Activated CD8-positive, alpha-beta T cell treated with anti-CD3 and anti-CD28 coated beads, Interleukin-2, amount 10 ng/mL, durations not matched to agents 7 days and 5 days (primary cell): ENCODE measurements at regions not wholly inside any gene's neighbourhood (a gene's known extent, or its start where the extent isn't known, plus 50 kb on each side); places are given as distances from the start of the nearest gene placed in this dataset.

Source experiments
- ATAC-seq: fragments of 150-1000 bp; cut with Tn5 transposase; one replicate; pipeline ENCODE4 v1.10.0; 2021; ENCODE audit warnings: moderate library complexity
- CTCF ChIA-PET: fragments of 350-600 bp; sonication (Branson Sonifier 250); formaldehyde crosslinking; loops from one replicate; lab custom pipeline; 2021; ENCODE audit warnings: antibody characterized with exemption; lab: Charles Lee
- POLR2A ChIA-PET: fragments of 350-600 bp; sonication (Branson Sonifier 250); formaldehyde crosslinking; loops from one replicate; lab custom pipeline; 2021; ENCODE audit warnings: antibody characterized with exemption; lab: Charles Lee
- DNase-seq: peaks from one replicate; pipeline ENCODE4 v3.0.0-alpha.2; 2020
- H3K27ac Mint-ChIP-seq: one replicate; pipeline ENCODE4 v1.8.0; 2021; ENCODE audit warnings: mild to moderate bottlenecking, mixed read lengths
- H3K27me3 Mint-ChIP-seq: one replicate; pipeline ENCODE4 v1.8.0; 2021; ENCODE audit warnings: low read depth, mixed read lengths
- H3K36me3 Mint-ChIP-seq: one replicate; pipeline ENCODE4 v1.8.0; 2021; ENCODE audit warnings: low read depth, mixed read lengths
- H3K4me1 Mint-ChIP-seq: one replicate; pipeline ENCODE4 v1.8.0; 2021; ENCODE audit warnings: low read depth, mixed read lengths
- H3K4me3 Mint-ChIP-seq: one replicate; pipeline ENCODE4 v1.8.0; 2021; ENCODE audit warnings: mild to moderate bottlenecking, mixed read lengths
- H3K9me3 Mint-ChIP-seq: one replicate; pipeline ENCODE4 v1.8.0; 2022; ENCODE audit warnings: mixed read lengths; ENCODE audit not compliant: insufficient read depth

DNA sequence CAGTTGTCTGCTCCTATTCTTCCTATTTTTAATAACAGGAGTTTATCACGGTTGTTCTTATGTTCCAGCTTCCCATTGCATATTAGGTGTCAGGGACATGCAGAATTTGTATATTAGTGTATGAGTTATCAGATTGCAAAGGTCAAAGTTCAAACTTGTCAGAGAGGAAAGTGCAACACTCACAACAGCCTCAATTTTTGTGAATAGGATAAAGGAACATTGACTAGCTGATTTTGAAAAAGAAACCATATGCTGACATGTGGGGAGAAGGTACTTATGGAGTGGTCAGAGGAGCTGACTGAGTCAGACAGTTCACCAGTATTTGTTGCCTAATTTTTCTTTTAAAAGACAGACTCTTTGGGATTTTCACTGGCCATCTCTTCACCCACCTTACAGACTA lies 222.1 kb downstream of the C12orf50 start:
- H3K27me3 Mint-ChIP-seq: no peaks in the 10 kb centered on the region
- H3K9me3 Mint-ChIP-seq: peaks cover 4% of the 10 kb centered on the region
- no peak for ATAC-seq
- H3K36me3 Mint-ChIP-seq: no peaks in the 10 kb centered on the region
- DNase-seq: no peak
- H3K4me3 Mint-ChIP-seq: no peak overlapping the region
- H3K27ac Mint-ChIP-seq: no peak overlapping the region
- CTCF ChIA-PET: no interaction called here
- H3K4me1 Mint-ChIP-seq: no peaks in the 10 kb centered on the region
- POLR2A ChIA-PET: no interaction called here

DNA sequence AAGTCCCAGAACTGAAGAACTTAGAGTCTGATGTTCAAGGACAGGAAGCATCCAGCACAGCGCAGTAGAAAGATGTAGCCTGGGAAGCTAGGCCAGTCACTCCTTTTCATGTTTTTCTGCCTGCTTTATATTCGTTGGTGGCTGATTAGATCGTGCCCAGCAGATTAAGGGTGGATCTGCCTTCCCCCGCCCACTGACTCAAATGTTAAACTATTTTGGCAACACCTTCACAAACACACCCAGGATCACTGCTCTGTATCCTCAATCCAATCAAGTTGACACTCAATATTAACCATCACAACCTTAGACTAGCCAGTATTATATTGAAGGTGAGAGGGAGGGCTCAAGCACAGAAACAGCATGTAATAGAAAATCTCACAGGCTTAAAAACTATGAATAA lies 222.9 kb downstream of the C12orf50 start:
- Mint-ChIP-seq H3K4me1 (no peaks in the 10 kb centered on the region), H3K36me3 (no peaks in the 10 kb centered on the region)
- CTCF ChIA-PET: no interaction called here

DNA sequence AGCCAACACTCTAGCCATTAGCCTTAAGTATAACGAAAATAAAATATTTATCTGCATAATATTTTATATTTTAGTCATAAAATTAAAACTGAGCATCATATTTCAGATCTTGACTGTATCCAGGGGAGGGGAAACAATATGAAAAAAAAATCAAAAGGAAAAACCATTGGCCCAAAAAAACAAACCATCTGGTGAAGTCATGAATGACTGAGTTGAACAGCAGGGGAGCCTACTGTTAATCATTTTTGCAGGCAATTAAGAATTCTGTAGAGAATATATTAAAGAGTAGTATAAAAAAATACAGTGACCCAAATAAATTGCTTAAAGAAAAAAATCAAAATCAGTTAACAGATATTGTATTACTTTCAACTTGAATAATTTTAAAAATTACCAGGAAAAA lies 224.8 kb downstream of the C12orf50 start:
- Mint-ChIP-seq H3K9me3 (no peaks in the 10 kb centered on the region), H3K4me1 (no peaks in the 10 kb centered on the region), H3K36me3 (no peaks in the 10 kb centered on the region), H3K27me3 (no peaks in the 10 kb centered on the region), H3K4me3 (no peak overlapping the region), H3K27ac (no peak overlapping the region)
- ChIA-PET POLR2A (no interaction called here), CTCF (no interaction called here)
- DNase-seq (no peak), ATAC-seq (no peak)

More for the DNA sequence above, 222.9 kb downstream of the C12orf50 start:
- ATAC-seq (no peak), DNase-seq (no peak)
- Mint-ChIP-seq H3K4me3 (no peak overlapping the region), H3K27ac (no peak overlapping the region), H3K27me3 (no peaks in the 10 kb centered on the region), H3K9me3 (peaks cover 4% of the 10 kb centered on the region)
- POLR2A ChIA-PET: no interaction called here

DNA sequence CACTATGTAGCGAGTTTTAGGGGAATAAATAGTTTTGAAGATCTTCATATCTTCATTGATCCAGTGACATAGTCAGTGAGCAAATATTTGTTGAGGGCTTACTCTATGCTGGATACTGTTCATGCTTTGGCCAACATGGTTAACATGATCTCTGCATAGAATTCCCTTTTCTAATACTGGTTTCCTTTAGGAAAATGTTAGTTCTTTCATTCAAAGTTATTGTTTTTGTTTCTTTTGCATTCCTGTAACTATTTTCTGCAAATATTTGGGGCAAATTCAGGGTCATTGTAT lies 226.5 kb downstream of the C12orf50 start:
- DNase-seq: no peak
- CTCF ChIA-PET: no interaction called here
- POLR2A ChIA-PET: no interaction called here

DNA sequence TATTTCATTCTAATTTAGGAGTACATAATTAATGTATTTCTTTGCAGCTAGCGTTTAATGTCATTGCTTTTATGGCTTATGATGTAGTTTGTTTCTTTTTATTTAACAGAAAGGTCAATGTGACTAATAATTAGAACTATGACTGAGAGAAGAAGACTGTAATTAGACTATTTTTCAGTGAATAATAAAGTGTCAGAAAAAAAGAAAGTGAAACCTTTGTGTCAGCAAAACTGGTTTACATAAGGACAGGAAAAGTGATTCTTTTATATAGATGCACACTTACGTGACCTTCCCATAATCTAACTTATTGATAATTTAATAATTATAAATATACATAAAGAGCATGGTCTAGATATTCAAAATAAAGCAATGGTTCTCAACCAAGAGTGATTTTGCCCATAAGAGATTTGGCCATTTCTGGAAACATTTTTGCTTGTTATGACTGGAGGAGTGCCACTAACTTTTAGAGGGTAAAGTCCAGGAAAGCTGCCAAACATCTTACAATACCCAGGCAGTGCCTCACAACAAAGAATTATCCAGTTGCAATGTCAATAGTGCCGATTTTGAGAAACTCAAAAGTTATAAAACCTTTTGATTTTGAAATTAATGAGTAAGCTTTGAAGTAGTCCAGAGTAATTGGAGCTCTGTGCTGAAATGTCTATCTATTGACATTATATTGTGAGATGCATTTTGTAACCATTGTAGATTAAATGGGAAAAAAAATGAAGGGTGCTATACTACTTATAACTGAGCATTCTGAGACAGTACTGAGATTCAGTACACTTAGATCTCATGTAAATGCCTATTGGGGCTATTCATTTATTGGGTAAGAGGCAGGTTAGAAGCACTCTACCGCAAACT lies 227.1 kb downstream of the C12orf50 start:
- ATAC-seq: no peak
- ChIA-PET POLR2A (no interaction called here), CTCF (no interaction called here)
- no peaks in the 10 kb centered on the region for H3K27me3 Mint-ChIP-seq
- H3K9me3 Mint-ChIP-seq: no peaks in the 10 kb centered on the region
- H3K36me3 Mint-ChIP-seq: no peaks in the 10 kb centered on the region
- no peaks in the 10 kb centered on the region for H3K4me1 Mint-ChIP-seq
- no peak overlapping the region for H3K27ac Mint-ChIP-seq
- DNase-seq: no peak
- H3K4me3 Mint-ChIP-seq: no peak overlapping the region

More for the DNA sequence above, 226.5 kb downstream of the C12orf50 start:
- Mint-ChIP-seq H3K9me3 (no peaks in the 10 kb centered on the region), H3K36me3 (no peaks in the 10 kb centered on the region), H3K4me1 (no peaks in the 10 kb centered on the region), H3K27ac (no peak overlapping the region), H3K27me3 (no peaks in the 10 kb centered on the region), H3K4me3 (no peak overlapping the region)
- ATAC-seq: no peak

DNA sequence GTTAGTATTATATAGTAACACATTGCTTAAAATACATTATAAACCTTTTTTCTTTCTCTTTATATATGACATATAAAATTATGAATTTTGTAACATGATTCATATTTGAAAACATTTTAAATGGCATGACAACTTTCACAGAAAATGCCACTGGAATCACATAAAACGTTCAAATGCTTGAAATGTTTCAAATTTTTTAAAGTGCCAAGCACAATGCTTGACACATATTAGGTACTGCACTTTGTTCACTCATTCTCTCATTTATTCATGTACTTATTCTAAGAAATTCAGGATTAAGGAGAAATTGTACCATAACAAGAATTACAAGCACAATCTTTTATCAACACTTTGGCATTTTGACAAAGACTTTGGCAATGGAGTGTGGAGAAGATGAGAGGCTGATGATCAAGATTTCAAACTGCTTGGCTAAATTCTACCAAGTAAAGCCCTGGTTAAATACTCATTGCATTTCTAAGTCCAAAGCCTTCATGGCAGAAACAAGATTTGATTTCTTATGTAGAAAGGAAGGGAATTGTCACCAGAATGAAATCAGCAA lies 232.2 kb downstream of the C12orf50 start:
- ATAC-seq: no peak
- no peaks in the 10 kb centered on the region for H3K27me3 Mint-ChIP-seq
- POLR2A ChIA-PET: no interaction called here

DNA sequence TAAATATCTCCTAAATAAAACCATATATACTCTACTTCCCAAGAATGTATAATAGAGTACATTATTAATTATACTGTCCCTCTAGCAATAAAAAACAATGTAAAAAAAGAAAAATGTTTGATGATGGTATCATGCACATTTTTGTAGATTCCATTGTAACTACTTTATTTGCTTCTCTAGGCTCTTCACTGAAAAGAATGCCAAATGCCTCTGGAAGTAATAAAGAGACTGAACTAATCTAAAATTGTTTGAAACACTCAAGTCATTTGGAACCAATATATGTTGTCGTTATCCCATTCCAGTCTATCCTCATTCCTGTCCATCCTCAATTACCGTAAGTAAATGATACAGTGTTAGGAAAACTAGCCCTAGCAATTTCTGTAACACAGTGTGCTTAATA lies 233.6 kb downstream of the C12orf50 start:
- ChIA-PET POLR2A (no interaction called here), CTCF (no interaction called here)
- Mint-ChIP-seq H3K9me3 (no peaks in the 10 kb centered on the region), H3K36me3 (no peaks in the 10 kb centered on the region), H3K27ac (no peak overlapping the region), H3K27me3 (no peaks in the 10 kb centered on the region), H3K4me1 (no peaks in the 10 kb centered on the region), H3K4me3 (no peak overlapping the region)
- DNase-seq (no peak), ATAC-seq (no peak)

More for the DNA sequence above, 232.2 kb downstream of the C12orf50 start:
- no peak for DNase-seq
- Mint-ChIP-seq H3K27ac (no peak overlapping the region), H3K4me3 (no peak overlapping the region), H3K4me1 (no peaks in the 10 kb centered on the region), H3K9me3 (no peaks in the 10 kb centered on the region), H3K36me3 (no peaks in the 10 kb centered on the region)
- CTCF ChIA-PET: interaction anchor here (0.8 kb wide), 1 partner anchor 52 kb away, joined by 3 read pairs; no protein-coding TSS in a partner anchor

DNA sequence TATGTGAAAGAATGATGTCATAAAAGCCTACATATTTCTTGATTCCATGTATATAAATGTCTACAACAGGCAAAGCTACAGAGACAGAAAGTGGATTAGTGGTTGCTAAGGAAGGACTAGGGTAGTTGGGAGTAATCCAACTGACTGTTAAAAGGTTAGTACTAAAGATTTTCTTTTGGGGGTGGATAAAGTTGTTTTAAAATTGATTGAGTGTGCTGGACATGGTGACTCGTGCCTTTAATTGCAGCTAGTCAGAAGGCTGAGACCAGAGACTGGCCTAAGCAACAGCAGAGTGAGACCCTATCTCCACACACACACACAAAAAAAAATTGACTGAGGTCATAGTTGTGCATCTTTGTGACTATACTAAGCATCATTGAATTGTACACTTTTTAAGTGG lies 234.3 kb downstream of the C12orf50 start:
- CTCF ChIA-PET: no interaction called here
- Mint-ChIP-seq H3K27ac (no peak overlapping the region), H3K4me1 (no peaks in the 10 kb centered on the region), H3K9me3 (no peaks in the 10 kb centered on the region), H3K27me3 (no peaks in the 10 kb centered on the region), H3K4me3 (no peak overlapping the region), H3K36me3 (no peaks in the 10 kb centered on the region)
- POLR2A ChIA-PET: no interaction called here
- DNase-seq (no peak), ATAC-seq (no peak)

DNA sequence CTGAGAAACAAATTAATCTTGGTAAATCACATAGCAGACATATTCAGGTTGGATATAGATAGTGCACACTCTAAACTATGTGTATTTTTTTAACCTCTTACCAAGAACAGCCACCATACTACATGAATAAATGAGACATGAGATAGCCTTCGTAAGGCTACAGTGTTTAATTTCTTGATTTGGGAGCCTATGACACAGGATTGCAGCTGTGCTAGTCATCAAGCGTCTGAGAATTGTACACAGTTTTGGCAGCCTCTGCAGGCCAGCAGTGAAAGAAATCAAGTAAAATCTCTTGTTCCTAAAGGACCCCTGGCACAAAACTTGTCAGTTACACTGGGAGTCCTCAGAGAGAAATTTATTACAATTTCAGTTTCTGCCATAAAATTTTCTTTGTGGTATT lies 236.1 kb downstream of the C12orf50 start:
- no peak overlapping the region for H3K27ac Mint-ChIP-seq
- no peaks in the 10 kb centered on the region for H3K27me3 Mint-ChIP-seq
- no peaks in the 10 kb centered on the region for H3K9me3 Mint-ChIP-seq
- no peak overlapping the region for H3K4me3 Mint-ChIP-seq
- CTCF ChIA-PET: no interaction called here
- no peaks in the 10 kb centered on the region for H3K36me3 Mint-ChIP-seq
- no peak for ATAC-seq
- no peaks in the 10 kb centered on the region for H3K4me1 Mint-ChIP-seq
- DNase-seq: no peak
- POLR2A ChIA-PET: no interaction called here

DNA sequence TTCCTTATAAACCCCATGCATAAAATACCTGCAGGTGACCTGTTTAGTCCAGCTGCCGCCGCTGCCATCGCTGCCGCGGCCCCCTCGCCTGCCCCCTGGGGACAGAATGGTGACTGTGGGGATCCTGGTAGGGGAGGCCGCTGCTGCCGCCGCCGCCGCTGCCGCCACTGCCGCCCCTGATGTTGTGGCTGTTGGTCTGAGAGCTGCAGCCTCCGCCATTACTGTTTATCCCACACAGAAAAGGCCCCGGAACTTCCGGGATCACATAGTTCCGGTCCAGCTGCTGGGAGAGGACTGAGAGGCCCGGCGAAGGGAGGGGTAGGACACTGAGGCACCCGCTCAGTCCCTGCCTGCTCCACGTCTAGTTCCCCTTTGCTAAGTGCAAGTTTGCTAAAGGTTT lies 244.9 kb downstream of the C12orf50 start:
- ChIA-PET CTCF (no interaction called here), POLR2A (no interaction called here)
- no peak overlapping the region for H3K4me3 Mint-ChIP-seq
- no peaks in the 10 kb centered on the region for H3K27me3 Mint-ChIP-seq
- H3K4me1 Mint-ChIP-seq: no peaks in the 10 kb centered on the region
- ATAC-seq (no peak), DNase-seq (no peak)
- no peaks in the 10 kb centered on the region for H3K36me3 Mint-ChIP-seq
- peaks cover 4% of the 10 kb centered on the region for H3K9me3 Mint-ChIP-seq
- H3K27ac Mint-ChIP-seq: no peak overlapping the region

DNA sequence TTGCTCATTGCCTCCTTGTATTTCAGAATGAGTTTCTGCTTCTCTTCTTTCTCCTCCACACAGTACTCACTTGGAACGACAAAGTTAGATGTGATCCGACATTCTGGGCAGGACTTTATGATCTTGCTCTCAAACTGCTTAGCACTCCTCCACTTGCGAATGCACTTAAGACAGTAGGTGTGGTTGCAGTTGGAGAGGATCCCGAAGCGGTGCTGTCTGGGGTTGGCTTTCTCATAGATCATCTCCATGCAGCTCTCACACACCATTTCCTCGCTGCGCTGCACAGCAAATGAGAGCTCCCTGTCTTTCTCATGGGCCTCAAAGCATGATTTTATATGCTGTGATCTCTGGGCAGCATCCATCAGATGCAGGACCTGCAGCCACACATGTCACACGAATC lies 245.7 kb downstream of the C12orf50 start:
- Mint-ChIP-seq H3K36me3 (no peaks in the 10 kb centered on the region), H3K27me3 (no peaks in the 10 kb centered on the region), H3K4me3 (no peak overlapping the region), H3K27ac (no peak overlapping the region), H3K4me1 (no peaks in the 10 kb centered on the region), H3K9me3 (peaks cover 4% of the 10 kb centered on the region)
- CTCF ChIA-PET: no interaction called here
- POLR2A ChIA-PET: no interaction called here
- ATAC-seq (no peak), DNase-seq (no peak)

DNA sequence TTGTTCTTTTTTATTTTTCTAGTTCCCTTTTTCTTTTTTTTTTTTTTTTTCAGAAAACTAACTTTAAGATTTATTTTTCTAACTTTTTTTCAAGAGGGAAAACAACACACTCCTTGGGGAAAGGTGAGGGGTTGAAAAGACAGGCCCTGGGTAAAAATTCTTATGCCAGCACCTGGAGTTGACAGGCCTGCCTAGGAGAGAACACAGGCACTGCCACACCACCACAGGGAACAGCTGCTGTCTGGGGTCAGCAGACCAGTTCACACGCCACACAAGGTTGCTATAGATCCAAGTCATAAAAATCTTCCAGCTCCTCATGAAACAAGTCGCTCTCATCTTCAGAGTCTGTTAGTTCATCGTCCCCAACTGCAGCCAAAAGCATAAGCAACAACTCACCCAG lies 246.4 kb downstream of the C12orf50 start:
- Mint-ChIP-seq H3K36me3 (no peaks in the 10 kb centered on the region), H3K4me1 (no peaks in the 10 kb centered on the region), H3K27ac (no peak overlapping the region), H3K27me3 (no peaks in the 10 kb centered on the region), H3K9me3 (peaks cover 4% of the 10 kb centered on the region), H3K4me3 (no peak overlapping the region)
- ChIA-PET CTCF (no interaction called here), POLR2A (no interaction called here)
- no peak for ATAC-seq
- DNase-seq: no peak
